Sigmoid colon (tissue), 4 donors: ENCODE measurements at regions not wholly inside any gene's neighbourhood (a gene's known extent, or its start where the extent isn't known, plus 50 kb on each side); places are given as distances from the start of the nearest gene placed in this dataset.

ENCODE experiments used
- CTCF ChIP-seq, 4 experiments: fragments of 450-650 bp in 3 of 4; fragments of 200-600 bp in 1 of 4; IDR thresholded peaks; one replicate each; pipeline ENCODE4 v1.5.1; 2016 to 2019; ENCODE audit warnings: antibody characterized with exemption in 4 of 4, mild to moderate bottlenecking in 3 of 4, moderate library complexity in 2 of 4
- EP300 ChIP-seq, 4 donors: sonication (generic); formaldehyde crosslinking; IDR thresholded peaks; one replicate each; pipeline ENCODE4 v1.6.1; 2017; ENCODE audit warnings: antibody characterized with exemption in 4 of 4
- POLR2A ChIP-seq, 2 donors: fragments of 450-650 bp; IDR thresholded peaks; one replicate each; pipeline ENCODE4 v1.6.1; 2016; ENCODE audit warnings: antibody characterized with exemption in 2 of 2, mild to moderate bottlenecking in 2 of 2, moderate library complexity in 2 of 2
- POLR2AphosphoS5 ChIP-seq, 4 donors: sonication (generic); formaldehyde crosslinking; IDR thresholded peaks; one replicate each; pipeline ENCODE4 v1.6.1; 2017; ENCODE audit warnings: antibody characterized with exemption in 4 of 4

GRCh38 chr4:32172761-32173160 is 1452.6 kb downstream of the PCDH7 start:
- TF ChIP-seq CTCF (IDR thresholded peaks at IDR 0.05) (no peak), POLR2A (IDR thresholded peaks at IDR 0.05) (no peak), POLR2AphosphoS5 (IDR thresholded peaks at IDR 0.05) (no peak), EP300 (IDR thresholded peaks at IDR 0.05) (no peak)
